Thyroid gland (tissue), 4 donors: ENCODE measurements at regions not wholly inside any gene's neighbourhood (a gene's known extent, or its start where the extent isn't known, plus 50 kb on each side); places are given as distances from the start of the nearest gene placed in this dataset.

Source experiments
- DNase-seq, 2 donors: peaks; one replicate each; pipeline ENCODE4 v3.0.0-alpha.2; 2019
- H3K27ac ChIP-seq, 3 donors: fragments of 200-600 bp; sonication (generic); 1 replicate in 2 of 3; 2 replicates in 1 of 3; pipeline ENCODE4 v1.5.1; 2016 to 2019; ENCODE audit warnings: mild to moderate bottlenecking in 1 of 3, moderate library complexity in 1 of 3
- H3K27me3 ChIP-seq: fragments of 200-600 bp; sonication (generic); one replicate; pipeline ENCODE4 v1.5.1; 2019
- H3K36me3 ChIP-seq, 2 donors: fragments of 200-600 bp; sonication (generic); one replicate each; pipeline ENCODE4 v1.5.1; 2016 to 2019
- H3K4me1 ChIP-seq, 2 donors: fragments of 200-600 bp; sonication (generic); one replicate each; pipeline ENCODE4 v1.5.1; 2017 to 2019
- H3K4me3 ChIP-seq, 3 donors: fragments of 200-600 bp; sonication (generic); replicated peaks in 1 of 3; 1 replicate in 2 of 3; 2 replicates in 1 of 3; pipeline ENCODE4 v1.5.1; 2016; ENCODE audit warnings: mild to moderate bottlenecking in 1 of 3
- H3K9me3 ChIP-seq: fragments of 200-600 bp; sonication (generic); one replicate; pipeline ENCODE4 v1.5.1; 2017
- POLR2A ChIP-seq, 2 donors: fragments of 450-650 bp; IDR thresholded peaks; one replicate each; pipeline ENCODE4 v1.6.1; 2017; ENCODE audit warnings: antibody characterized with exemption in 2 of 2, mild to moderate bottlenecking in 2 of 2, moderate library complexity in 1 of 2
- WGBS, 2 donors: methylation state at CpG; one replicate each; pipeline ENCODE4 v1.1.5; 2017; 5-methylcytosine and 5-hydroxymethylcytosine counted together
- intact Hi-C: fragments of 100-400 bp; cut with DNase I; formaldehyde crosslinking; loops from one replicate; pipeline ENCODE4 v1.15.1; 2023
- TF ChIP-seq, protein P1 (sequence below), 6 experiments: fragments of 200-600 bp in 3 of 6; fragments of 450-650 bp in 3 of 6; sonication (generic) in 3 of 6; IDR thresholded peaks; one replicate each; pipeline ENCODE4 v1.5.1; 2016 to 2019; ENCODE audit warnings: antibody characterized with exemption in 6 of 6, mild to moderate bottlenecking in 2 of 6, inconsistent platforms in 1 of 6, moderate library complexity in 1 of 6

DNA sequence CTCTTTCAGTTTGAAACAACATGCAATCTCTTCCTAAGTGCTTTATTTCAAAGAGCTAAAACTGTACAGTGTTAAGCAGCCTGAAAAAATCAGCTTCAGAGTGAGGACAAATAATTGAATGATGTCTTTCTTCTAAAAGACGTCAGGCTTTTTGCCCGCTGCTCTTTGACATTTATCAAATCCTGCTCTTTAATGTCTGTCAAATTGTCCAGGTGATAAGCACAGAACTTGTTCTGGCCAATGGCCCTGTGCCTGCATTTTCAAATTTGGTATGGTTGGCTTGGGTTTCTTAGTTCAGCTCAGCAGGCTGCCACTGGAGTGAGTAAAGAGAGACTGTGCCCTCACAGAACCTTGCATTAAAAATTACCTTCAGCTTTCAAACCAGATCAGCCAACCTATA is 712.9 kb upstream of the LCORL start:
- WGBS, 2 donors, result 61 to 82% methylated on average over 2 of the region's 2 CpGs
- intact Hi-C loops, result no loop called here
- TF ChIP-seq POLR2A (IDR thresholded peaks at IDR 0.05), result no peak
- TF ChIP-seq, protein P1, sequence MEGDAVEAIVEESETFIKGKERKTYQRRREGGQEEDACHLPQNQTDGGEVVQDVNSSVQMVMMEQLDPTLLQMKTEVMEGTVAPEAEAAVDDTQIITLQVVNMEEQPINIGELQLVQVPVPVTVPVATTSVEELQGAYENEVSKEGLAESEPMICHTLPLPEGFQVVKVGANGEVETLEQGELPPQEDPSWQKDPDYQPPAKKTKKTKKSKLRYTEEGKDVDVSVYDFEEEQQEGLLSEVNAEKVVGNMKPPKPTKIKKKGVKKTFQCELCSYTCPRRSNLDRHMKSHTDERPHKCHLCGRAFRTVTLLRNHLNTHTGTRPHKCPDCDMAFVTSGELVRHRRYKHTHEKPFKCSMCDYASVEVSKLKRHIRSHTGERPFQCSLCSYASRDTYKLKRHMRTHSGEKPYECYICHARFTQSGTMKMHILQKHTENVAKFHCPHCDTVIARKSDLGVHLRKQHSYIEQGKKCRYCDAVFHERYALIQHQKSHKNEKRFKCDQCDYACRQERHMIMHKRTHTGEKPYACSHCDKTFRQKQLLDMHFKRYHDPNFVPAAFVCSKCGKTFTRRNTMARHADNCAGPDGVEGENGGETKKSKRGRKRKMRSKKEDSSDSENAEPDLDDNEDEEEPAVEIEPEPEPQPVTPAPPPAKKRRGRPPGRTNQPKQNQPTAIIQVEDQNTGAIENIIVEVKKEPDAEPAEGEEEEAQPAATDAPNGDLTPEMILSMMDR (IDR thresholded peaks at IDR 0.05), result no peak
- Histone ChIP-seq H3K4me1 (no peaks in the 10 kb centered on the region), H3K4me3 (no peak overlapping the region), H3K27ac (no peak overlapping the region), H3K36me3 (no peaks in the 10 kb centered on the region), H3K9me3 (no peaks in the 10 kb centered on the region), H3K27me3 (no peaks in the 10 kb centered on the region)
- DNase-seq, result no peak

DNA sequence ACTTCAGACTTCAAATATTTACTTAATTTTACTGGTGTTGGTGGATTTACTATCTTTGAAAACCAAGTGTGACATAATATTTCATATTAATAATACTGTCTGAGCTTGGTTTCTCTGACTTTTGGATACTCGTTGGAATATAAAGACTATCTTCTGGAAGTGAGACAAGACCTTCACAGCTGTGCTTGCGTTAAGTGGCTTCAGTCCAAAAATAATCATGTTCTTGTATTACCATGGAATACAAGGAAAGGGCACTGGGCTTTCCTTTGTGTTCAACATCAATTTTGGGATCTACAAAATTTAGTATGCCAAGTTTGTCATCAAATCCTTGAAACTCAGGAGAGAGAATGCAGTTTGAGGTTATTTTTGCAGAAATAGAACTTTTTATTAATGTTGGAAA is 712.4 kb upstream of the LCORL start:
- Histone ChIP-seq H3K36me3 (no peaks in the 10 kb centered on the region), H3K4me1 (no peaks in the 10 kb centered on the region), H3K27ac (no peak overlapping the region), H3K9me3 (no peaks in the 10 kb centered on the region), H3K27me3 (no peaks in the 10 kb centered on the region), H3K4me3 (no peak overlapping the region)
- intact Hi-C loops, result no loop called here
- no peak for DNase-seq
- 58 to 61% methylated on average over 2 of the region's 2 CpGs for WGBS, 2 donors
- TF ChIP-seq, protein P1 (IDR thresholded peaks at IDR 0.05), result no peak

DNA sequence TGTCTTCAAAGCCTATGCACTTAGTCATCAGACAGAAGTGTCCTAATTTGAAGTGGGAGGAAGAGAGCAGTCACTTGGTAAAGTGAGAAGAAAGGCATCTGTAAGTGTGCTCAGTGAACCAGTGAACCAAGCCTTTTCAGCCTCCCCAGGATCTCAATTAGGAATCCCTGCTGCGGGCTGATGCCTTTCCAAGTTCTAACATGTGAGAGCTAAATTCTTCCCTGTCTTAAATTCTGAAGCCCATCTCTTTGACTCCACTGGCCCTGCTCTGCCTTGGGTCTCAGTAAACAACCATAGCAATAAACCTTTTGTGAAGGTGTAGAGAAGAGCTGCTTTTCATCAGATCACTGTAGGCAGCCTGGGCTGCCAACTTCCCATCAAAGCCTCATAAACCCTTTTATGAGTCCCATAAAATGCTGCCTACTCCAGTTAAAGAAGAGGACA is 701.2 kb upstream of the LCORL start:
- peak; percentile 4 to 26 for DNase-seq
- intact Hi-C loops, result no loop called here
- no peaks in the 10 kb centered on the region for H3K9me3 ChIP-seq
- H3K4me1 ChIP-seq, result no peaks in the 10 kb centered on the region
- TF ChIP-seq, protein P1 (IDR thresholded peaks at IDR 0.05), result no peak
- no peak for TF ChIP-seq POLR2A (IDR thresholded peaks at IDR 0.05)
- no peak overlapping the region for H3K4me3 ChIP-seq
- H3K27me3 ChIP-seq, result no peaks in the 10 kb centered on the region
- no peaks in the 10 kb centered on the region for H3K36me3 ChIP-seq
- H3K27ac ChIP-seq, result no peak overlapping the region
- 20 to 26% methylated on average over 1 of the region's 1 CpG for WGBS, 2 donors

DNA sequence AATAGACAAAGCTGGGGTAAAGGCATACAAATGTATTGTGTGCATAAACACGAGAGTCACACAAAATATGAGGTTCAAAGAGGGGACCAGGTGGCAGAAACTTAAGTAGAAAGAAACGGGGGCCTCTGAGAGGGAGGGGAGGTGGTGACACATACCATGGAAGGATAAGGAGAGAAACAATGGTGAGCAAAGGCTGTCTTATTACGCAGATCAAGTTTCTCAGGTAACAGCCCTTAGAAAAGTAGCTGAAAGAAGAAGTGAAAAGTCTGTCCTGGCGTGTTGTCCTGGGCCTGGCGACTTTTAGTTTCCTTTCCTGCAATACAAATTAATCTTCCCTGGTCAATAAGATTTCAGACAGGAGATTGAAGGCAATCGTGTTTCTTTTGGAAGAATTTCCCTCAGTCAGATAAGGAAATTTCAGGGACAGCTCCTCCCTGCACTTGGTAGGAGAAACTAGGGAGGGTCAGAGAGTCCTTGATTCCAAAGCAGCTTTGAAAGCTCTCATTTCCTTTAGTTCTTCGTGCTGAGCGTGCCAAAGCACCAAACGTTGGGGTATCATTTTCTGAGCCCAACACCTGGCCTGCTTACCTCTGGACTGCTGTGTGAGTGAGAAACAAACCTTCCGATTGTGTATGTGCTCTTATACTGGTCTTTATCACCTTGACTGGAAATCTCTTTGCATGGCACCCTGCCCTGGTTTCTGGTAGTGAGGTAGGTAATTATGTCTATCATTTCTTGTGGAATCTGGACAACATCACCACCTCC is 676.7 kb upstream of the LCORL start:
- no peak for TF ChIP-seq POLR2A (IDR thresholded peaks at IDR 0.05)
- TF ChIP-seq, protein P1 (IDR thresholded peaks at IDR 0.05), result no peak
- Histone ChIP-seq H3K4me3 (no peak overlapping the region), H3K27ac (no peak overlapping the region), H3K36me3 (no peaks in the 10 kb centered on the region), H3K4me1 (no peaks in the 10 kb centered on the region), H3K27me3 (no peaks in the 10 kb centered on the region), H3K9me3 (no peaks in the 10 kb centered on the region)
- DNase-seq, result no peak
- intact Hi-C loops, result no loop called here
- 73 to 75% methylated on average over 10 of the region's 10 CpGs for WGBS, 2 donors

DNA sequence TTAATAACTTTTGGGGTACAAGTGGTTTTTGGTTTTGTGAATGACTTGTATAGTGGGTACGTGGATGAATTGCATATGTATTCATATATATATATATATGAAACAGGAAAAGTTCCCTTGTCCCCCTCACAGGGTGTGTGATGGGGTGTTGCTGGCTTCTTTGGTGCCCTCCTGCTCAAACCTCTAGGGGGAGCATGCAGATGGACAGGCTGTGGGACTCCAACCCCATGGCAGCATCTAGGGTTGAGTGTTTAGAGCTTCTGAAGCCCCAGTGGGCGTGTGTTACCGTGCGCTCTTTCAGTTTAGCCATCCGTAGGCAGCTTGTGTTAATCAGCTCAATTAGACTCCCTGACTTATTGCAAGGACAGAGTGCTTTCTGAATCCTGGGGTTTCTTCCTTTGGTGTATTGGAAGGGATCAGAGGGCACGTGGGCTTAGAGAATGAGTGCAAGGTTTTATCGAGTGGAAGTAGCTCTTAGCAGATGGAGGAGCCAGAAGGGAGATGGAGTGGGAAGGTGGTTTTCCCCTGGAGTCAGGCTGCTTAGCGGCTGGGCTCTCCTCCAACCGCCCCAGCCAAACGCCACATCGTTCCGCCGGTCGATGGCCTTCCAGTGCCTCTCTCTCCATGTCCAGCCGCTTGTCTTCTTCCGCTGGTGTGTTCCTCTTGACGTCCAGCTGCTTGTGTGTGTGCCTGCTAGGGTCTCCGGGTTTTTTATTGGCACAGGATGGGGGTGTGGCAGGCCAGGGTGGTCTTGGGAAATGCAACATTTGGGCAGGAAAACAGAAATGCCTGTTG is 674.4 kb upstream of the LCORL start:
- WGBS, 2 donors, result 95% methylated on average over 18 of the region's 18 CpGs

More for the DNA sequence above, 674.4 kb upstream of the LCORL start:
- TF ChIP-seq POLR2A (IDR thresholded peaks at IDR 0.05), result no peak
- TF ChIP-seq, protein P1 (IDR thresholded peaks at IDR 0.05), result no peak
- Histone ChIP-seq H3K4me3 (no peak overlapping the region), H3K4me1 (no peaks in the 10 kb centered on the region), H3K27ac (no peak overlapping the region), H3K27me3 (no peaks in the 10 kb centered on the region), H3K36me3 (no peaks in the 10 kb centered on the region), H3K9me3 (no peaks in the 10 kb centered on the region)
- intact Hi-C loops, result no loop called here
- no peak for DNase-seq
